Stimulated activated naive B cell treated with anti-CD40 and anti-IgM and Interleukin-4, amounts not matched to agents 10 μg/mL and 1 μg/mL and 100 μg/mL, for 72 hours (primary cell): ENCODE measurements at regions not wholly inside any gene's neighbourhood (a gene's known extent, or its start where the extent isn't known, plus 50 kb on each side); places are given as distances from the start of the nearest gene placed in this dataset.

Experiments used
- ATAC-seq, 2 donors: fragments of 150-1000 bp; cut with Tn5 transposase; replicated peaks; 2 replicates each; pipeline ENCODE4 v1.10.0; 2021; ENCODE audit warnings: moderate library complexity in 1 of 2
- DNase-seq: peaks from one replicate; pipeline ENCODE4 v3.0.0; 2021
- H3K27ac Mint-ChIP-seq: one replicate; pipeline ENCODE4 v1.8.0; 2022; ENCODE audit warnings: mild to moderate bottlenecking, mixed read lengths
- H3K27me3 Mint-ChIP-seq, 2 donors: one replicate each; pipeline ENCODE4 v1.8.0; 2022; ENCODE audit warnings: mixed read lengths in 2 of 2
- H3K36me3 Mint-ChIP-seq, 2 donors: one replicate each; pipeline ENCODE4 v1.8.0; 2022; ENCODE audit warnings: mixed read lengths in 2 of 2, mild to moderate bottlenecking in 1 of 2
- H3K4me1 Mint-ChIP-seq, 2 donors: one replicate each; pipeline ENCODE4 v1.8.0; 2022; ENCODE audit warnings: mixed read lengths in 2 of 2, mild to moderate bottlenecking in 1 of 2
- H3K4me3 Mint-ChIP-seq, 2 donors: one replicate each; pipeline ENCODE4 v1.8.0; 2022; ENCODE audit warnings: mild to moderate bottlenecking in 2 of 2, mixed read lengths in 2 of 2, moderate library complexity in 1 of 2
- H3K9me3 Mint-ChIP-seq, 2 donors: one replicate each; pipeline ENCODE4 v1.8.0; 2022; ENCODE audit warnings: mixed read lengths in 2 of 2, mild to moderate bottlenecking in 1 of 2

DNA sequence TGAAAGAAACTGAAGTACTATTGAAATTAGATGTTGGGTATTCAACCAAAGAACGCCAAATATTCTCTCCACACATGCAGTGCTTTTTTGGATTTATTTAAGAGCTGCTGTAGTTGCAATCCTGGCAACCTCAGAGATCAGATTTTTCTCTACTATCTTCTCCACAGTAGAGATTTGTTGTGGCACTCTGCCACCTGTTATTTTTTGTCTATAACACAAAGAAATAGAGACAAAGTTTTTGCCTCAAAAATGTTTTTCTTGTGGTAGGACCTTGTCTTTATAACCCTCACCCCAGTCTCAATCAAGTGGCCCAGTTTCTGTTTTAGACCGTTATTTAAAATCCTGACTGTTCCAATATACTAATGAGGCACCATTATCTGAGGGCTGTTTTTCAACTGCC lies 79.4 kb downstream of the SCG2 start:
- Mint-ChIP-seq H3K9me3 (no peaks in the 10 kb centered on the region), H3K27ac (no peak overlapping the region), H3K4me1 (no peaks in the 10 kb centered on the region), H3K36me3 (no peaks in the 10 kb centered on the region), H3K27me3 (no peaks in the 10 kb centered on the region), H3K4me3 (no peak overlapping the region)
- ATAC-seq = no peak
- no peak for DNase-seq

DNA sequence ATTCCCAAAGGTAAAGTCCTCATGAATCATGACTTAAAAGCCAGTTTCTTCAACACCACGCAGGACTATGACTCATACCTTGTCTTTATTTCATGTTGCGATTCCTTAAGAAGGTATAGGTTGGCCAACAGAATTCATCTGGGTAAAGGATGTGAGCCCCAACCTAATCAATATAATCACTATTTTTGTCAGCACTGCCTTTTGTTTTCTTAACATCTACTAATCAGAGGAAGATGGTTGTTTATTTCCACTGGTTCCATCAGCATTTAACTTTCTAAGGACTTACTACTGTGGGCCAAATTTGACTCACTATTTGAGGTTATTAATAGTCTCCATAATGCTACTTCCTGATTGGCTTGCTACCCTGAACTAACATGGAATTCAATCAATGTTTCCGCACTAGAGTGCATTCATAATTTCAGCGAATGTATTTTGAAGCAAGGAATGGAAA lies 78.6 kb downstream of the SCG2 start:
- ATAC-seq = no peak
- Mint-ChIP-seq H3K36me3 (no peaks in the 10 kb centered on the region), H3K9me3 (no peaks in the 10 kb centered on the region), H3K4me3 (no peak overlapping the region), H3K27ac (no peak overlapping the region), H3K27me3 (no peaks in the 10 kb centered on the region), H3K4me1 (no peaks in the 10 kb centered on the region)
- DNase-seq = no peak

DNA sequence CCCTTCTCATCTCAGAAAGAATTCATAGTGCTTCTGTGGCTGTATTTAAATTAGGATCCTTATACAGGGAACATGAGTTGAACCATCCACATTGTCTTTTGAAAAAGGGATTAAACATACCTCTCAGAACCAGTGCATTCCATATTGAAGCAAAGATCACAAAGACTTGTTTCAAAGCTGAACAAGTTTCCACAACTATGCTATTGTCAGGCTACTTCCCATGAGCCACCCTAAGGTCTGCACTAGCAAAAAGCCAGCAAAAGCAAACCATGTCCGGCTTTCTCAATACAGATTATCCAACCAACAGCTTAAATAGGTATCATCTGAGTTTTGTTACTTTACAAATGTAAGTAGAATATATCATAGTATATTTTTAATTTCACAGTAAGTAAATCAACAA lies 78.1 kb downstream of the SCG2 start:
- Mint-ChIP-seq H3K36me3 (no peaks in the 10 kb centered on the region), H3K4me3 (no peak overlapping the region), H3K9me3 (no peaks in the 10 kb centered on the region), H3K27ac (no peak overlapping the region), H3K4me1 (no peaks in the 10 kb centered on the region), H3K27me3 (no peaks in the 10 kb centered on the region)
- DNase-seq = no peak
- ATAC-seq = no peak

DNA sequence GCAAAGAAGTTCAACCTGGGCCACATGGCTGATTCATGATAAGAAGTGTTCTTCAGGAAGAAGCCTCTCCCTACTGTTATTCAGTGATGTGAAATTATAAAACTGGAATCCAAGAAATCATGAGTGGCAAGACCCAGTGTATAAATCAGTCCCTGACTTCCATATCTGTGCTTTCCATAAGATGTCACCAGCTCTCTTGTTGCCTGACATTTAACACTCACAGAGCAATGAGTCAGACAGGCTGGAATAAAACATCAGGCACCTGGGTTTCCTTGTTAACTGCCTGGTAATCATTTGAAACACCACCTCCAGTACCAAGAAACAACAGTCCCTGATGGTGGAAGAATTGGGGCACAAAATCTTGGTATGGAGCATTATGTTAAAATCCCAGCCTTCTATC lies 76.1 kb downstream of the SCG2 start:
- no peak for DNase-seq
- ATAC-seq = no peak
- H3K4me3 Mint-ChIP-seq = no peak overlapping the region
- no peaks in the 10 kb centered on the region for H3K4me1 Mint-ChIP-seq
- H3K9me3 Mint-ChIP-seq = peaks cover 2 to 6% of the 10 kb centered on the region in 2 donors
- H3K27ac Mint-ChIP-seq = no peak overlapping the region
- no peaks in the 10 kb centered on the region for H3K27me3 Mint-ChIP-seq
- H3K36me3 Mint-ChIP-seq = no peaks in the 10 kb centered on the region

DNA sequence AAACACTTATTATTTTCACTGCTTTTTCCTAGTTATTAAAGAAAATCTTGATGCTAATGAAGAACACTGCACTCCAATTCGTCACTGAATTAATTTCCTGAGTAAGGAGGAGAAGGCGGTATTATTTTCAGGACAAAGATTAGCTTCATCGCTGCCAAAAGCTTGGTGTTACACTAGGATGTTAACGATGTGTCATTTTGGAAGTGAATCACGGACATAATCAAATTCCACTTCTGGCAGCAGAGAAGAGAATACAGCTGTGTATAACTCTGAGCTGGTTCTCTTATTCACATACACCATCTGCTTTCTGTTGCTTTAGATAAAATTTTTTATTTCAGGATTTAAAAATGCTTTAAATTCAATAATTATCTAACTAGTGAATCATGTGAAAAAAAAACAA lies 74.1 kb downstream of the SCG2 start:
- H3K27ac Mint-ChIP-seq = no peak overlapping the region
- no peaks in the 10 kb centered on the region for H3K4me1 Mint-ChIP-seq
- H3K27me3 Mint-ChIP-seq = no peaks in the 10 kb centered on the region
- peaks cover 2 to 6% of the 10 kb centered on the region in 2 donors for H3K9me3 Mint-ChIP-seq
- H3K36me3 Mint-ChIP-seq = no peaks in the 10 kb centered on the region
- ATAC-seq (no peak), DNase-seq (no peak)
- H3K4me3 Mint-ChIP-seq = no peak overlapping the region

DNA sequence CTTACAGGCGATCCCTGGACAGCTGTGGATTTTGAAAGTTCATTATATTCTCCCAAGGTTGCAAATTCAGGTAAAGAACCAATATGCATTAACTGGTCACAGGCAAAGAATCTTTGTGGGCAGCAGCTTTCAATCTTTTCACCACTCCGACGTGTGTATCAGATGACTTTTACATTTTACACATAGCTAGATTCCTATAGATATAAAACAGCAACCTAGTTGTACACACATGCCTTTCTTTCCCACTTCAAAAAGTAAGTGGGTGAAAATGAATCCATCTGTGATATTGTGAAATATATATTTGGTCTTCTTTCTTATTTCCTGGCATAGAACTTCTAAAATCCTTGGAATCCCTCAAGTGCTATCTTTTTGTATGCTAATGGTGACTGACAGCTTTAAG lies 72.5 kb downstream of the SCG2 start:
- Mint-ChIP-seq H3K4me3 (no peak overlapping the region), H3K4me1 (no peaks in the 10 kb centered on the region), H3K27ac (no peak overlapping the region), H3K36me3 (no peaks in the 10 kb centered on the region), H3K9me3 (peaks cover 2 to 6% of the 10 kb centered on the region in 2 donors), H3K27me3 (no peaks in the 10 kb centered on the region)
- no peak for ATAC-seq
- no peak for DNase-seq

DNA sequence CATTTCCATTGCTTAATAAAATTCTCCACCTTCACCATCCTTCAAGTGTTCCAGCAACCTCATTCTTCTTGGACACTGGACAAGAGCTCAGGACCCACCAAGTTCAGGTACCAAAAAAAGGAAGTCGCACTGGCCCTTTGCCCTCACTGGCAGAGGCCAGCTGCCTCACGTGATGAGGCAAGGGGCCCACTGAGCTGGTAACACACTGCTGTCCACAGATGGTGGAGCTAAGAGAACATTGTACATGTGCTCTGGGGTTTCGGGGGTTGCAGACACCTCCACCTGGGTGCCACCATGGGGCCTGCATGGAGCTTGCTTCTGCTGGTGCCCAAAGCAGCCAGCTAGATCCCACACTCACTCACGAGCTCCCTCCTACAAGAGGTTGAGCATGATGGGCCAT lies 71.3 kb downstream of the SCG2 start:
- no peak overlapping the region for H3K4me3 Mint-ChIP-seq
- no peaks in the 10 kb centered on the region for H3K36me3 Mint-ChIP-seq
- H3K27me3 Mint-ChIP-seq = no peaks in the 10 kb centered on the region
- no peak for DNase-seq
- no peaks in the 10 kb centered on the region for H3K4me1 Mint-ChIP-seq
- no peak overlapping the region for H3K27ac Mint-ChIP-seq
- H3K9me3 Mint-ChIP-seq = peaks cover 2 to 6% of the 10 kb centered on the region in 2 donors
- ATAC-seq = no peak

DNA sequence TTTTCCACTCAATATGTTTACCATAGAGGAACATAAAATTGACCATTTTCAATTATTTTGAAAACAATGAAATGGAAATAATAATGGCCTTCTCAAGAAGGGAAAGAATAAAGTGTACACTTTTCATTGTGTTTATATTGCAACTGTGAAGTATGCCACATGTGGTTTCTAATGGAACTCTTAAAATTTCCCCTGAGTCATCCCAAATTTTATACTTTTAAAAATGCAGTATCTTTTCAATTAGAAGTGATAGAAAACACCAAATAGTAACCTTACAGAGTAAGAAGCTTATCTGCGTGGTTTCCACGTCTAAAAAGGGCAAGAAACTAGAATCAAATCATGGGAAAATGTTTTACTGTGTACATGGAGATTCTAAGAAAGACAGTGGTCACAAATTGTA lies 70.0 kb downstream of the SCG2 start:
- ATAC-seq (no peak), DNase-seq (no peak)
- Mint-ChIP-seq H3K4me3 (no peak overlapping the region), H3K9me3 (peaks cover 2 to 6% of the 10 kb centered on the region in 2 donors), H3K36me3 (no peaks in the 10 kb centered on the region), H3K27me3 (peaks cover 0 to 4% of the 10 kb centered on the region in 2 donors), H3K27ac (no peak overlapping the region), H3K4me1 (no peaks in the 10 kb centered on the region)

DNA sequence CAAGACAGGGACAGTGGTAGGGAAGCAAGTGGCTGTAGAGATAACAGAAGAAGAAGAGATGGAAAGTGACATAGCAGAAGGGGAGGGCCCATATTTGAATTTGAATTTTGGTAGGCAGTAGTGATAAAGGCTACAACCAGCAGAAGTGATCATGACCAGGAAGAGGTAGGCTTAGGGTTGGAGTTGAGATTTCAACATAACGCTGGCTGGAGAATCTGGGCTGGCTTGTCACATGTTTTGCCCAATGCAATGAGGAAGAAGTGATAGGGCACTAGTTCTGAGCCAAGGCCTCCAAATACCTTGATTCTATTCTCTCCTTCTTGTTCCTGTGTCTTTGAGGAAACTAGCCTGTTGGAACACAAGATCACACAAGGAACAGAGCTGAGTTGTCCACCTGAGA lies 69.4 kb downstream of the SCG2 start:
- Mint-ChIP-seq H3K4me3 (no peak overlapping the region), H3K36me3 (no peaks in the 10 kb centered on the region), H3K27me3 (peaks cover 0 to 4% of the 10 kb centered on the region in 2 donors), H3K9me3 (peaks cover 2 to 6% of the 10 kb centered on the region in 2 donors), H3K27ac (no peak overlapping the region), H3K4me1 (no peaks in the 10 kb centered on the region)
- DNase-seq = no peak
- ATAC-seq = no peak

DNA sequence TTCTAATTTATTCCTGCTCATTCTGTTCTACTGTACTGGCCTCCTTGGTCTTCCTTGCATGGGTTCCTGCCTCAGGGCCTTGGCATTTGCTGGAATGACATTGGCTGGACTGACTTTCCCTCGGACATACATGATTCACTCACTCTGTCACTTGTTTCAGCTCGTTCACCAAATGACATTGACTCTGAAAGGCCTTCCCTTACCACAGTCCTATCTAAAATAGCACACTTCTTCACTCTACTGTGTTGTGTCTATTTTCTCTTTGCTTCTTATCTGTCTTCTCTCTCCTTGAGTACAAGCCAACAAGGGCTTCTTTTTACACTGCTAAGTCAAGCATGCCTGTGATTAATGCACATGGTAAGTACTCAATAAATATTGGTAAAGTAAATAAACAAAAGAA lies 65.6 kb downstream of the SCG2 start:
- peaks cover 0 to 4% of the 10 kb centered on the region in 2 donors for H3K27me3 Mint-ChIP-seq
- DNase-seq (no peak), ATAC-seq (no peak)
- H3K36me3 Mint-ChIP-seq = no peaks in the 10 kb centered on the region
- no peak overlapping the region for H3K4me3 Mint-ChIP-seq
- no peaks in the 10 kb centered on the region for H3K9me3 Mint-ChIP-seq
- no peaks in the 10 kb centered on the region for H3K4me1 Mint-ChIP-seq
- no peak overlapping the region for H3K27ac Mint-ChIP-seq

DNA sequence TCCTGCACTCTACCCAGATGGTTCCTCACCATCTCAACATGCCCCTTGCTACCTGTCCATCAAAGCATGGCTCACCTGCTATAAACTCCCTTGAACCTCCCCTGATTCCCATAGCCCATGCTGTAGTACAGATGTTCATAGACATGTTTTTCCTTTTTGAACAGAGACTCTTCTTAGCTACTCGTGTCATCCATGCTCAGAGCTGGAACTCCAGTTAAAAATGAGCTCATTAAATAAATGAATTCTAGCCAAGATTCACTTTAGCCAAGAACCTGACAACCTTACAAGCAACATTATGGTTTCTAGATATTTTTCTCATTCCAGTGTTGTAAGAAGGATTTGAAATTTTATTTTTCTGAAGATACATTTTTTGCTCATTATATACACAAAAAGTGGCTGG lies 65.0 kb downstream of the SCG2 start:
- Mint-ChIP-seq H3K4me3 (no peak overlapping the region), H3K4me1 (no peaks in the 10 kb centered on the region), H3K27ac (no peak overlapping the region), H3K9me3 (no peaks in the 10 kb centered on the region), H3K27me3 (peaks cover 0 to 4% of the 10 kb centered on the region in 2 donors), H3K36me3 (no peaks in the 10 kb centered on the region)
- ATAC-seq (no peak), DNase-seq (no peak)

DNA sequence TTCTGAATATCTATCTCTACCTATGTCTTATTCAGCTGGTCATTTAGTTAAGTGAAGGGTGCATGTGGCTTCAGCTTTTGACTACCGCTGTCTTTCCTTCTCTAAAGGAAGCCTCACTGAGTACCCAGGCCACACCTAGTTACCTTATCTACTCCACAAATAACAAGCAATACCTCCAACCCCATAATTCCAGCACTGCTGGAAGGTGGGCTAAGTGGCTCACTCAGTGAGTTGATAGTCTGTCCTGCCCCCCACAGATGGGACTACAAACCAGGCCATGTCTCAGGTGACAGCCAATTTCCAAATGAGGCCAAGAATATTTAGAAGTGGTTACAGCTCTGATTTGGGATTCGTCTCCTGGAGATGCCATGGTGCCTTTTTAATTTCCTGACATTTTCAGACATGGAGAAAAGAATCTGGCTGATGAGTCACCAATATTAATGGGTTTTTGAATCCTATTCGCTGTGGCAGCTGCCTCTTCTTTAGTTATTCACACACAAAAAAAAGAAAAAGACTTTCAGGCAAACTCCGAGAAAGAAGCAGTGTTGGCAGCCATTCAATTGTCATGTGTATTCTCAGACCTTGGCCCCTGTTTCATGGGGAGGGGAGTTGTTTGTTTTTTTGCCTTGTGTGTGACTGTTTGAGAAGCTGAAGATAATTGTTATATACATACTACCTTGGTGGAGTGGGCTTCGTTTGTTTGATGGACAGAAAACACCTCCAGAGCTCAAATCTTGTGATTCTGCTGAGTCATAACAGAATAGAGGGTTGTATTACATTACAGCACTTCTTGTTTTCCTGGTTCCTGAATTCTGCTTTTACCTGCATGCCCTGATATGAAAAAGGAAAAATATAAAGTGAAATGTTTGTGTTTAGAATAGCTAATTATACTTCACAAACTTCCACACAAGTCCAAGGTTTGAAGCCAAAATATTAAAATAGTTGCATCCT lies 64.2 kb downstream of the SCG2 start:
- no peak for DNase-seq
- H3K4me3 Mint-ChIP-seq = no peak overlapping the region
- H3K9me3 Mint-ChIP-seq = no peaks in the 10 kb centered on the region
- no peak overlapping the region for H3K27ac Mint-ChIP-seq
- no peaks in the 10 kb centered on the region for H3K36me3 Mint-ChIP-seq
- H3K4me1 Mint-ChIP-seq = no peaks in the 10 kb centered on the region
- H3K27me3 Mint-ChIP-seq = peaks cover 0 to 4% of the 10 kb centered on the region in 2 donors
- no peak for ATAC-seq

DNA sequence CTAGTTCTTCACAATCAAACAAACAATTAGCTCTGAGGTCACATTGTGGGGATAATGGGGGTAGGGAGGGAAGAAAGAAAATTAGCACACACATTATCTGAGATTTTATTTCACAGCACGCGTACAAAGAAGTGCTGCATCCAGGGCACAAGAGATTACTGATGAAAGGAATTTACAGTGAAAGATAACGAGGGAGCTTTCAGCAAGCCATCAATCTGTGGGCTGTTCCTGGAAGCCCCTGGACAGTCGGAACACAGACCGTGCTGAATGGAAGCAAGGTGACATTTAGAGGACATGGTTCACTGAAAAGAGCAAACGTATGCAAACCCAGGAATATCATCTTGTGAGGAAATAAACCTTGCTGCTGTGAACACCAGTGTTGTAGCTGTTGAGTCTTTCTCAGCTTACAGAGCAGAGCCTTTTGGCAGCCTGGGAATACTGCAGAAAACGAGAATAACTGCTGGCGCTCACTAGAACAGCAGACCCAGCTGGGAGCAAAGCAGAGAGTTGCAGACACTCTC lies 63.2 kb downstream of the SCG2 start:
- no peaks in the 10 kb centered on the region for H3K36me3 Mint-ChIP-seq
- no peaks in the 10 kb centered on the region for H3K9me3 Mint-ChIP-seq
- no peak overlapping the region for H3K4me3 Mint-ChIP-seq
- DNase-seq (no peak), ATAC-seq (no peak)
- no peak overlapping the region for H3K27ac Mint-ChIP-seq
- no peaks in the 10 kb centered on the region for H3K4me1 Mint-ChIP-seq
- H3K27me3 Mint-ChIP-seq = peaks cover 0 to 4% of the 10 kb centered on the region in 2 donors

DNA sequence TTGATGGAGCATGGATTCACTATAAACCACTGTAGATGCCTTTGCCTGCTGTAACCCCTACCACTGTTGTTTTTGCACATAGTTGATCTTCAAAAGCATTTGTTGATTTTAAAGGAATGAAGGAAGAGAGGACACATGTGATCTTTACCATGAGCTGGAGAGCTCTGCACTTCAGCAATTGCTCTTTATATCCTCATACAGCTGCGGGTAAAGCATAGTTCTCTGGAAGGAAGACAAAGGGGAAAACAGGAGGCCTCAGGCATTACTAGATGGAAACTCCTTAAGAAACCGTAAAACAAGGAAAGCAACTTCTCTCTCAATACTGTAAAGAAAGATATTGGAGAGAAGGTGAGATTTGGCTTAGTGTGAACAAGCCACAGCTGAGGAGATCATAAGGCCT lies 60.6 kb downstream of the SCG2 start:
- Mint-ChIP-seq H3K4me3 (no peak overlapping the region), H3K9me3 (no peaks in the 10 kb centered on the region), H3K27me3 (peaks cover 0 to under 1% of the 10 kb centered on the region in 2 donors), H3K27ac (no peak overlapping the region), H3K36me3 (no peaks in the 10 kb centered on the region), H3K4me1 (no peaks in the 10 kb centered on the region)
- DNase-seq = no peak
- ATAC-seq = no peak

DNA sequence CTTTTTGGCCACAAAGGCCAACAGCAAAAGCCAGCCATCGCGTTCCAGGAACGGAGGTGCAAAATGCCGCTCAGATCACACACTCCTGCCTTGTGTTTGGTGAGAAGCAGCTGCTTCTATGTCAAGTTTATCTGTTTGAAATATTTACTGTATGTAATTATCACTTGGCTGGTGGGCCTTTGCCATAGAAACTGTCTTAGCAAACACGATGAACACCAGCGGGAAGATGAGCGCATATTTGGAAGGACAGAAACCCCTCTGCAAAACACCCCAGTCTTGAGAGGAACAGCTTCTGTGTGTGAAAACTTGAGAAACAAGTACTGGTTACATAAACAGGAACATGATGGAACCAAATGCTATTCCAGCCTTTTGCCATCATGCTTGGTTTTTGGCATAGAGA lies 59.7 kb downstream of the SCG2 start:
- H3K27ac Mint-ChIP-seq = no peak overlapping the region
- no peaks in the 10 kb centered on the region for H3K4me1 Mint-ChIP-seq
- H3K4me3 Mint-ChIP-seq = no peak overlapping the region
- no peaks in the 10 kb centered on the region for H3K9me3 Mint-ChIP-seq
- no peaks in the 10 kb centered on the region for H3K36me3 Mint-ChIP-seq
- no peaks in the 10 kb centered on the region for H3K27me3 Mint-ChIP-seq
- DNase-seq = no peak
- no peak for ATAC-seq
